ENCODE measurements at regions not wholly inside any gene's neighbourhood (a gene's known extent, or its start where the extent isn't known, plus 50 kb on each side); places are given as distances from the start of the nearest gene placed in this dataset.

GRCh38 chr10:5310914-5311313 is 53.9 kb upstream of the UCN3 start:
- Histone ChIP-seq H2AFZ (ENCODE audit: low read length) (no peak overlapping the region), H3K9me2 (ENCODE audit: insufficient read depth, low read length) (no peaks in the 10 kb centered on the region), H3K36me3 (ENCODE audit: insufficient read depth, low read length) (no peaks in the 10 kb centered on the region), H3K4me3 (ENCODE audit: low read depth, low read length, poor library complexity, severe bottlenecking) (no peak overlapping the region), H4K20me1 (ENCODE audit: insufficient read depth, low read length) (no peaks in the 10 kb centered on the region), H3K9me3 (ENCODE audit: low read length) (no peaks in the 10 kb centered on the region), H3K79me2 (ENCODE audit: insufficient read depth, low read depth, low read length) (no peaks in the 10 kb centered on the region), H3K4me1 (ENCODE audit: insufficient read depth, low read length, poor library complexity, severe bottlenecking) (no peaks in the 10 kb centered on the region), H3K4me2 (ENCODE audit: low read length) (no peak overlapping the region), H3K27ac (ENCODE audit: low read depth, low read length, poor library complexity, severe bottlenecking) (no peak overlapping the region)
- CTCF ChIA-PET (ENCODE audit: unreplicated experiment), result no interaction called here
- TF ChIP-seq EZH2phosphoT487 (IDR thresholded peaks at IDR 0.05; ENCODE audit: borderline replicate concordance, low read depth, low read length) (no peak), CTCF (conservative IDR thresholded peaks at IDR 0.05; ENCODE audit: low read length) (no peak)
- POLR2A ChIA-PET, result no interaction called here
- intact Hi-C loops (cut with micrococcal nuclease; ENCODE audit: unreplicated experiment), result no loop called here
- no peak for DNase-seq (ENCODE audit: low spot score)
- BruUV-seq (replicated peaks), result no TSS peak

DNA sequence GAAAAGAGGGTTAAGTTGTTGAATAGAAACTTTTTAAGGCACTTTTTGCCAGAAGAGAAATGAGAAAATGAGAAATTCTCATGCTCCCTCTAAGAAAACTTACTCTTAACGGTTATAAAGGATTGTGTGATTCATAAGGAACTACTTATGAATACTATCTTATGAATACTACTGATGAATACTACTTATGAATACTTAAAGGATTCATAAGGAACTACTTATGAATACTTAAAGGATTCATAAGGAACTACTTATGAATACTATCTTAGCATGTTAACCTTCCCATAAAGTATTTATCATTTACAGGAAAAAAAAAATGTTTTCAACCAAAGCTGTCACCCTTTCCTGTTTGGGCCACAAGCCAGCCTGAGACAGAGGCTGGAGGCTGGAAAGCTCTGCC is 53.1 kb upstream of the UCN3 start:
- Histone ChIP-seq H4K20me1 (ENCODE audit: insufficient read depth, low read length) (no peaks in the 10 kb centered on the region), H3K4me2 (ENCODE audit: low read length) (no peak overlapping the region), H2AFZ (ENCODE audit: low read length) (no peak overlapping the region), H3K9me2 (ENCODE audit: insufficient read depth, low read length) (no peaks in the 10 kb centered on the region), H3K36me3 (ENCODE audit: insufficient read depth, low read length) (no peaks in the 10 kb centered on the region), H3K27ac (ENCODE audit: low read depth, low read length, poor library complexity, severe bottlenecking) (no peak overlapping the region), H3K79me2 (ENCODE audit: insufficient read depth, low read depth, low read length) (no peaks in the 10 kb centered on the region), H3K4me3 (ENCODE audit: low read depth, low read length, poor library complexity, severe bottlenecking) (no peak overlapping the region), H3K4me1 (ENCODE audit: insufficient read depth, low read length, poor library complexity, severe bottlenecking) (no peaks in the 10 kb centered on the region), H3K9me3 (ENCODE audit: low read length) (no peaks in the 10 kb centered on the region)
- TF ChIP-seq CTCF (conservative IDR thresholded peaks at IDR 0.05; ENCODE audit: low read length) (no peak), EZH2phosphoT487 (IDR thresholded peaks at IDR 0.05; ENCODE audit: borderline replicate concordance, low read depth, low read length) (no peak)
- BruUV-seq (replicated peaks), result no TSS peak
- ChIA-PET POLR2A (no interaction called here), CTCF (ENCODE audit: unreplicated experiment) (no interaction called here)
- DNase-seq (ENCODE audit: low spot score), result no peak
- intact Hi-C loops (cut with micrococcal nuclease; ENCODE audit: unreplicated experiment), result no loop called here

- H2AFZ ChIP-seq (ENCODE audit: low read length), result no peak overlapping the region
- H3K4me2 ChIP-seq (ENCODE audit: low read length), result no peak overlapping the region
- ChIA-PET CTCF (ENCODE audit: unreplicated experiment) (no interaction called here), POLR2A (interaction anchor here (1.2 kb wide), 1 partner anchor 16 kb away, joined by 3 read pairs; no protein-coding TSS in a partner anchor)
- no peak for DNase-seq (ENCODE audit: low spot score)
- no peak overlapping the region for H3K4me3 ChIP-seq (ENCODE audit: low read depth, low read length, poor library complexity, severe bottlenecking)
- H3K27ac ChIP-seq (ENCODE audit: low read depth, low read length, poor library complexity, severe bottlenecking), result no peak overlapping the region
- H3K9me3 ChIP-seq (ENCODE audit: low read length), result no peaks in the 10 kb centered on the region
- intact Hi-C loops (cut with micrococcal nuclease; ENCODE audit: unreplicated experiment), result no loop called here
- H3K4me1 ChIP-seq (ENCODE audit: insufficient read depth, low read length, poor library complexity, severe bottlenecking), result peaks cover 7% of the 10 kb centered on the region
- no peaks in the 10 kb centered on the region for H3K79me2 ChIP-seq (ENCODE audit: insufficient read depth, low read depth, low read length)
- BruUV-seq (replicated peaks), result no TSS peak
- no peaks in the 10 kb centered on the region for H3K9me2 ChIP-seq (ENCODE audit: insufficient read depth, low read length)
- H3K36me3 ChIP-seq (ENCODE audit: insufficient read depth, low read length), result no peaks in the 10 kb centered on the region
- no peaks in the 10 kb centered on the region for H4K20me1 ChIP-seq (ENCODE audit: insufficient read depth, low read length)
- TF ChIP-seq EZH2phosphoT487 (IDR thresholded peaks at IDR 0.05; ENCODE audit: borderline replicate concordance, low read depth, low read length), result no peak
- TF ChIP-seq CTCF (conservative IDR thresholded peaks at IDR 0.05; ENCODE audit: low read length), result no peak
These were observed 49.9 kb upstream of the UCN3 start for GRCh38 chr10:5314840-5315239.
